KOPT-K1 (cell line): ENCODE measurements at regions not wholly inside any gene's neighbourhood (a gene's known extent, or its start where the extent isn't known, plus 50 kb on each side); places are given as distances from the start of the nearest gene placed in this dataset.
"Not testable (repeated sequence)": the region's sequence is repeated elsewhere in the genome, so short reads cannot be mapped to it uniquely, and the experiment has no call there.

ENCODE experiments used
- H3K27ac ChIP-seq: fragments of 200-600 bp; sonication (generic); 2 replicates; pipeline ENCODE4 v1.5.1; 2016; ENCODE audit warnings: antibody characterized with exemption, mild to moderate bottlenecking, low read depth, low read length; ENCODE audit not compliant: poor library complexity, severe bottlenecking
- H3K36me3 ChIP-seq: fragments of 200-600 bp; sonication (generic); 2 replicates; pipeline ENCODE4 v1.5.1; 2017; ENCODE audit warnings: antibody characterized with exemption, mild to moderate bottlenecking, low read length, moderate library complexity; ENCODE audit not compliant: insufficient read depth
- H3K9me3 ChIP-seq: fragments of 200-600 bp; sonication (generic); 2 replicates; pipeline ENCODE4 v1.5.1; 2017; ENCODE audit warnings: antibody characterized with exemption, low read length, mild to moderate bottlenecking; ENCODE audit not compliant: insufficient read depth, poor library complexity, severe bottlenecking

- no peaks in the 10 kb centered on the region for H3K36me3 ChIP-seq
- H3K27ac ChIP-seq: no peak overlapping the region
- no peaks in the 10 kb centered on the region for H3K9me3 ChIP-seq
Measured at GRCh38 chr12:131561891-131562684, 148.8 kb upstream of the SFSWAP start.

- H3K36me3 ChIP-seq, H3K9me3 ChIP-seq, H3K27ac ChIP-seq: not testable (repeated sequence)
Measured at GRCh38 chr12:131564138-131564727, 146.7 kb upstream of the SFSWAP start.

GRCh38 chr12:131564845-131565244, 146.0 kb upstream of the SFSWAP start:
- Histone ChIP-seq H3K27ac (no peak overlapping the region), H3K9me3 (no peaks in the 10 kb centered on the region), H3K36me3 (no peaks in the 10 kb centered on the region)

- Histone ChIP-seq H3K9me3 (no peaks in the 10 kb centered on the region), H3K36me3 (no peaks in the 10 kb centered on the region), H3K27ac (no peak overlapping the region)
Measured at GRCh38 chr12:131565267-131566015, 145.4 kb upstream of the SFSWAP start.

GRCh38 chr12:131568336-131568735, 142.6 kb upstream of the SFSWAP start:
- H3K9me3 ChIP-seq: no peaks in the 10 kb centered on the region
- no peaks in the 10 kb centered on the region for H3K36me3 ChIP-seq
- no peak overlapping the region for H3K27ac ChIP-seq

GRCh38 chr12:131570596-131570995, 140.3 kb upstream of the SFSWAP start:
- H3K36me3 ChIP-seq: no peaks in the 10 kb centered on the region
- H3K9me3 ChIP-seq: no peaks in the 10 kb centered on the region
- H3K27ac ChIP-seq: no peak overlapping the region

- peaks cover 8% of the 10 kb centered on the region for H3K9me3 ChIP-seq
- no peaks in the 10 kb centered on the region for H3K36me3 ChIP-seq
- H3K27ac ChIP-seq: no peak overlapping the region
Measured at GRCh38 chr12:131571827-131572226, 139.1 kb upstream of the SFSWAP start.

GRCh38 chr12:131572626-131573025, 138.3 kb upstream of the SFSWAP start:
- no peaks in the 10 kb centered on the region for H3K36me3 ChIP-seq
- H3K27ac ChIP-seq: no peak overlapping the region
- H3K9me3 ChIP-seq: peaks cover 10% of the 10 kb centered on the region

GRCh38 chr12:131573631-131574394, 137.1 kb upstream of the SFSWAP start:
- H3K27ac ChIP-seq: no peak overlapping the region

GRCh38 chr12:131574395-131574771, 136.5 kb upstream of the SFSWAP start:
- Histone ChIP-seq H3K9me3 (peaks cover 10% of the 10 kb centered on the region), H3K27ac (no peak overlapping the region), H3K36me3 (no peaks in the 10 kb centered on the region)

More at GRCh38 chr12:131573631-131574394, 137.1 kb upstream of the SFSWAP start:
- H3K9me3 ChIP-seq: peaks cover 10% of the 10 kb centered on the region
- H3K36me3 ChIP-seq: no peaks in the 10 kb centered on the region

GRCh38 chr12:131575371-131575770, 135.5 kb upstream of the SFSWAP start:
- H3K36me3 ChIP-seq: no peaks in the 10 kb centered on the region
- H3K27ac ChIP-seq: no peak overlapping the region
- peaks cover 10% of the 10 kb centered on the region for H3K9me3 ChIP-seq

- not testable (repeated sequence) for H3K9me3 ChIP-seq, H3K27ac ChIP-seq, H3K36me3 ChIP-seq
Measured at GRCh38 chr12:131576734-131577133, 134.2 kb upstream of the SFSWAP start.

GRCh38 chr12:131577766-131578165, 133.1 kb upstream of the SFSWAP start:
- H3K9me3 ChIP-seq: peaks cover 10% of the 10 kb centered on the region
- no peaks in the 10 kb centered on the region for H3K36me3 ChIP-seq
- H3K27ac ChIP-seq: no peak overlapping the region

- Histone ChIP-seq H3K9me3 (peaks cover 10% of the 10 kb centered on the region), H3K36me3 (no peaks in the 10 kb centered on the region), H3K27ac (no peak overlapping the region)
Measured at GRCh38 chr12:131578828-131579470, 131.9 kb upstream of the SFSWAP start.
